Naive thymus-derived CD8-positive, alpha-beta T cell (primary cell): ENCODE measurements at regions not wholly inside any gene's neighbourhood (a gene's known extent, or its start where the extent isn't known, plus 50 kb on each side); places are given as distances from the start of the nearest gene placed in this dataset.

Experiments used
- ATAC-seq, 2 donors: fragments of 150-1000 bp; cut with Tn5 transposase in 1 of 2; sonication (Bioruptor Pico), chemical (Tn5 transposase) in 1 of 2; 1 replicate in 1 of 2; 2 replicates in 1 of 2; pipeline ENCODE4 v1.10.0; 2021; ENCODE audit warnings: mild to moderate bottlenecking in 2 of 2, moderate library complexity in 2 of 2
- POLR2A ChIA-PET: fragments of 350-600 bp; sonication (Branson Sonifier 250); formaldehyde crosslinking; loops from one replicate; lab custom pipeline; 2021; ENCODE audit warnings: antibody characterized with exemption; lab: Charles Lee
- DNase-seq, 10 donors: peaks; one replicate each; pipeline versions ENCODE4 v3.0.0 to v3.0.0-alpha.2; 2020 to 2022
- H3K27ac Mint-ChIP-seq, 10 donors: one replicate each; pipeline ENCODE4 v1.8.0; 2020 to 2022; ENCODE audit warnings: mild to moderate bottlenecking in 10 of 10, mixed read lengths in 10 of 10, moderate library complexity in 4 of 10, inconsistent platforms in 1 of 10
- H3K27me3 Mint-ChIP-seq, 5 donors: one replicate each; pipeline ENCODE4 v1.8.0; 2021 to 2022; ENCODE audit warnings: mixed read lengths in 5 of 5
- H3K36me3 Mint-ChIP-seq, 3 donors: one replicate each; pipeline ENCODE4 v1.8.0; 2020 to 2022; ENCODE audit warnings: mixed read lengths in 3 of 3, mild to moderate bottlenecking in 2 of 3, inconsistent platforms in 1 of 3
- H3K4me1 Mint-ChIP-seq, 4 donors: one replicate each; pipeline ENCODE4 v1.8.0; 2021 to 2022; ENCODE audit warnings: mixed read lengths in 4 of 4
- H3K4me3 Mint-ChIP-seq, 10 donors: one replicate each; pipeline ENCODE4 v1.8.0; 2020 to 2022; ENCODE audit warnings: mild to moderate bottlenecking in 10 of 10, mixed read lengths in 10 of 10, moderate library complexity in 6 of 10, inconsistent platforms in 1 of 10
- H3K9me3 Mint-ChIP-seq, 9 donors: one replicate each; pipeline ENCODE4 v1.8.0; 2020 to 2022; ENCODE audit warnings: mixed read lengths in 9 of 9, mild to moderate bottlenecking in 3 of 9, inconsistent platforms in 1 of 9, moderate library complexity in 1 of 9

DNA sequence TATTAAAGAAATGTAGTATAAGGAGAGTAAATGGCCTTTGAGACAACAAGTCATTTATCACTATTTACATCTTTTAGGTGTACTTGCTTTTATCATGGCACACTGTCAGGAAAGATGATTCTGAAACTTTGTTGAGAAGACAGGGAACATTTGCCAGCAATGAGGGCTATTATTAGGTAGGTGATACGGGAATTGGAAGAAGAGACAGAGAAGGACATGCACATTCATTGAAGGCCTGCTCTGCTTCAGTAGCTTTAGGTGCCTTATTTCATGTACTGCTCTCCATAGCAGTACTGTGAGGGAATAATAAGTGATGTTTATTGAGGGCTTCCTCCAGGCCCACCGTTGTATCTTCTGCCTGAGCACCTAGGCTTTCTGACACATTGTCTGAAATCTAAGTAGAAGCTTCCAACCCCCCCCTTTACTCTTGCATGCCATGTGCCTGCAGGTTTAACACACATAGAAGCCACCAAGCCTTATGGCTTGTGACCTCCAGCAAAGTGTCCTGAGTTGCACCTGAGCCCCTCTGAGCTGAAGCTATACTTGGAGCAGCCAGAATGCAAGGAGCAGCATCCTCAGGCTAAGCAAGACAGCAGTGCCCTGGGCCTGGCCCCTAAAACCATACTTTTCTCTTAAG, 275.2 kb upstream of the VLDLR start:
- DNase-seq (no peak), ATAC-seq (no peak)
- Mint-ChIP-seq H3K4me1 (no peaks in the 10 kb centered on the region), H3K27ac (no peak overlapping the region), H3K9me3 (peaks cover 0 to 35% (median 11%) of the 10 kb centered on the region in 9 donors), H3K27me3 (peaks cover 0 to 4% (median 1%) of the 10 kb centered on the region in 5 donors), H3K4me3 (no peak overlapping the region), H3K36me3 (peaks cover 0 to 7% (median 0%) of the 10 kb centered on the region in 3 donors)
- POLR2A ChIA-PET: no interaction called here

DNA sequence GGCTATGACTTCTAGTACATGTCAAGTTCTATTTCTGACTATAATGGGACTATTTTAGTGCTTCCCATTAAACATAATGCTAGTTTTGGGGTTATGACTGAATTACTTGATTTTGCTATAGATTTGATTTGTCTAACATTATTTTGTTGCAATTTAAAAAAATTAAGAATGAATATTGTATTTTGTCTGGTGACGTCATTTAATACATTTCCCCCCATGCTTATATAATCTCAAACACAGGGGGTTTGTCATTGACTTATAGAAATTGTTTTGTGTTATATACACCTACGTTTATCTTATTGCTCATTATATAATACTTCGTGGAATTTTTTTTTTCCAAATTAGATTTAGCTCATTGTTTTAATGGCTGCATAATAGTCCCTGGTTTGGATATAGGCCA, 270.3 kb upstream of the VLDLR start:
- H3K4me3 Mint-ChIP-seq: no peak overlapping the region
- peaks cover 0 to 35% (median 11%) of the 10 kb centered on the region in 9 donors for H3K9me3 Mint-ChIP-seq
- ATAC-seq: no peak
- H3K27me3 Mint-ChIP-seq: peaks cover 0 to 32% (median 7%) of the 10 kb centered on the region in 5 donors
- no peaks in the 10 kb centered on the region for H3K4me1 Mint-ChIP-seq
- peaks cover 0 to 7% (median 0%) of the 10 kb centered on the region in 3 donors for H3K36me3 Mint-ChIP-seq
- no peak overlapping the region for H3K27ac Mint-ChIP-seq
- POLR2A ChIA-PET: no interaction called here
- no peak for DNase-seq

GRCh38 chr9:2354216-2354615, 267.4 kb upstream of the VLDLR start:
- no peaks in the 10 kb centered on the region for H3K4me1 Mint-ChIP-seq
- peaks cover 0 to 33% (median 10%) of the 10 kb centered on the region in 5 donors for H3K27me3 Mint-ChIP-seq
- POLR2A ChIA-PET: interaction anchor here (0.6 kb wide), 1 partner anchor 24 kb away, joined by 6 read pairs; no protein-coding TSS in a partner anchor
- peaks cover 0 to 12% (median 0%) of the 10 kb centered on the region in 9 donors for H3K9me3 Mint-ChIP-seq
- no peak overlapping the region for H3K27ac Mint-ChIP-seq
- no peak overlapping the region for H3K4me3 Mint-ChIP-seq
- no peak for DNase-seq
- ATAC-seq: no peak
- no peaks in the 10 kb centered on the region for H3K36me3 Mint-ChIP-seq

DNA sequence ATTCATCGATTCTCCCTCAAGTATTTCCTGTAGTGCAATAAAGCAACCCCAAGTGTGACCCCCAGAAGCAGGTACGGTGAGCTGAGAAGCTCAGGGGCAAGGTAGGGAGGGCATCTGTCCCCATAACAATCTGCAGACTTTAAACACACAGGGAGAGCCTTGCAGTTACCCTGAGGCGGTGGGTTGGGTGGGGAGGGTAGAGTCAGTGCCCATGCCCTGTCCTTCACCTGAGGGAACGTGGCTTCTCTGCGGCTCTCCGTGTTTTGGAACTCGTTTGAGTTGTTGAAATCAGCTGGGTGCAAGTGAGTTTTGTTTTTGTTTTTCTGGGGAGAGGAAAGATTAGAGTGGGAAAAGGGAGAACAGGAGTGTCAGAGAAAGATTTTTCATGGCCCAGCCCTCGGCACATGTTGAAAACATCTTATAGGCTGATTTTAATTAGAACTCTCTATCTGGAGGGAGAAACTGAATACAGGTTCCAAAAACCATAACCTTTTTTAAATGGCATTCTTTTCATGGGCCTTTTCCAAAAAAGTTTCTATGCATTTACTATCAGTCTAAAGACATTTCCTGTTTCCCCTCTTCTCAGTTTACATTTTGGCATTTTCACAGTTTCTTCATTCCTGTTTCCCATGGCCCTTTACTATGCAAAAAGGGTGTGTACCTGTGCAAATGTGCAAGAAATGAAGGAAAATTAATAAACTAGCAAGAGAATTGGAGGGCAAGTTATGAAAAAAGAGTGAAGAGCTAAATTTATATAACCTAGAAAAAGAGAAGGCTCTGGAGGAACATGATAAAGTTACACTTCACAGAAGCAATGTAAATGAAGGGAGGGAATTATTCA, 266.5 kb upstream of the VLDLR start:
- no peak for DNase-seq
- POLR2A ChIA-PET: interaction anchor here (0.6 kb wide), 1 partner anchor 23 kb away, joined by 6 read pairs; no protein-coding TSS in a partner anchor

GRCh38 chr9:2355697-2355983, 265.9 kb upstream of the VLDLR start:
- no peak for ATAC-seq
- H3K4me1 Mint-ChIP-seq: no peaks in the 10 kb centered on the region

More for the DNA sequence above, 266.5 kb upstream of the VLDLR start:
- Mint-ChIP-seq H3K27ac (no peak overlapping the region), H3K4me3 (no peak overlapping the region), H3K27me3 (peaks cover 0 to 33% (median 11%) of the 10 kb centered on the region in 5 donors), H3K36me3 (no peaks in the 10 kb centered on the region), H3K4me1 (no peaks in the 10 kb centered on the region), H3K9me3 (peaks cover 0 to 4% (median 0%) of the 10 kb centered on the region in 9 donors)
- ATAC-seq: no peak

DNA sequence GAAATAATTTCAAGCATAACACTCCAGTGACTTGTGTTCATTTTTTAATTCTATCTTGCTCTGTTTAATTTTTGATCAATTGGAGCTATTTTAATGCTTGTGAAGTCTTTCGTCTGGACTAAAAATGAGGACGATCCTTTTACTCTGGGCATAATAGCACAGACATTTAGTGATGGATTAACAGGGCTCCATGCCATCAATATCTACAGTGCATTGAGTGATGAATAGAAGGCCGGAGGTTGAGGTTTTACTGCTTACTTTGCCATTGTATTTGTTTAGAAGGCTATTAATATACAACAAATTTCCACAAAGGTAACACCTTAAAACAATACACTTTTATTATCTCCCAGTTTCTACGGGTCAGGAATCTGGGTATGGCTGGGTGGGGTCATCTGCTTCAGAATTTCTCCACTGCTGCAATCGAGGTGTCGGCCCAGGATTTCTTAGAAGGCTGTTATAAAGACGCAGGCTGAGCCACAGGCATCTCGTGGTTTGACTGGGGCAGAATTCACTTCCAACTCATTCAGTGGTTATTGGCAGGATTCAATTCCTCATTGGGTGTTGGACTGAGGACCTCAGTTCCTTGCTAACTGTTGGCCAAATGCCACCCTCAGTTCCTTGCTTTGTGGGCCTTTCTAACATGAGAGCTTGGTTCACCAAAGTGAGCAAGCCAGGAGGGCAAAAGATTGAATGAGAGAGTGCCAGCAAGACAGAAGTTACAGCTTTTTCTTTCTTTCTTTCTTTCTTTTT, 265.4 kb upstream of the VLDLR start:
- DNase-seq (no peak), ATAC-seq (no peak)
- H3K36me3 Mint-ChIP-seq: no peaks in the 10 kb centered on the region
- POLR2A ChIA-PET: no interaction called here
- H3K4me1 Mint-ChIP-seq: no peaks in the 10 kb centered on the region
- H3K4me3 Mint-ChIP-seq: no peak overlapping the region
- H3K27me3 Mint-ChIP-seq: peaks cover 0 to 33% (median 13%) of the 10 kb centered on the region in 5 donors
- no peak overlapping the region for H3K27ac Mint-ChIP-seq
- no peaks in the 10 kb centered on the region for H3K9me3 Mint-ChIP-seq

More at GRCh38 chr9:2355697-2355983, 265.9 kb upstream of the VLDLR start:
- DNase-seq: no peak
- H3K27me3 Mint-ChIP-seq: peaks cover 0 to 33% (median 13%) of the 10 kb centered on the region in 5 donors
- H3K9me3 Mint-ChIP-seq: no peaks in the 10 kb centered on the region
- H3K4me3 Mint-ChIP-seq: no peak overlapping the region
- H3K36me3 Mint-ChIP-seq: no peaks in the 10 kb centered on the region
- POLR2A ChIA-PET: no interaction called here
- no peak overlapping the region for H3K27ac Mint-ChIP-seq

- Mint-ChIP-seq H3K4me3 (no peak overlapping the region), H3K27ac (no peak overlapping the region), H3K9me3 (no peaks in the 10 kb centered on the region), H3K36me3 (no peaks in the 10 kb centered on the region), H3K27me3 (peaks cover 6 to 26% (median 15%) of the 10 kb centered on the region in 5 donors), H3K4me1 (no peaks in the 10 kb centered on the region)
- ATAC-seq (no peak), DNase-seq (no peak)
- POLR2A ChIA-PET: no interaction called here
Measured at GRCh38 chr9:2359891-2360471, 261.6 kb upstream of the VLDLR start.

- no peak for ATAC-seq
- Mint-ChIP-seq H3K27ac (no peak overlapping the region), H3K27me3 (peaks cover 6 to 22% (median 15%) of the 10 kb centered on the region in 5 donors), H3K4me1 (no peaks in the 10 kb centered on the region), H3K4me3 (no peak overlapping the region), H3K36me3 (no peaks in the 10 kb centered on the region), H3K9me3 (no peaks in the 10 kb centered on the region)
- POLR2A ChIA-PET: no interaction called here
- no peak for DNase-seq
Measured at GRCh38 chr9:2362150-2362549, 259.4 kb upstream of the VLDLR start.

DNA sequence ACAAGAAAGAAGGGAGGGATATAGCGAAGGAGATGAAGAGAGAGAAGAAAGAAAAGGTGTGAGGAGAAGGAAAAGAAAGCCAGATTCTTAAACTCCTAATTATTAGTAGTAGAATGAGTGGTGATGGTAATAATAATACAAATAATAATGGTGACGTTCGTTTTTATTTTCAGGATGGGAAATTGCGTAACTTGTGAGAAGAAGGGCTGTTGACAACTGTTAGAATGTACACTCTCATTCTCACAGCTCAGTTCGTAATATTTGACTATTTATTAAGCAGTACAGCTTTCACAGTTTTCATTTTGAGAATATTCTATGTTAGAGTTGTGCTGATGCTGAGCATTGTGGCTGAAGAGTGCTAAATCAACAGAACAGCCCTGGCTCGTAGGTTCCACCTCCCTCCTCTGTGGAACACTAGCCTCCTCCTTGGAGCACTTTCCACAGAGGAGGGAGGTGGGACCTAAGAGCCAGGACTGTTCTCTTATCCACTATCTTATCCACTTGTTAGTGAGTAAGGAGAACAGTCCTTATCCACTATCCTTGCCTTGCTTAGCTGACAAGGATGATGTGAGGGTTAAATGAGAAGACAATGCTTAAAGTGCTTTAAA, 258.3 kb upstream of the VLDLR start:
- no peaks in the 10 kb centered on the region for H3K36me3 Mint-ChIP-seq
- POLR2A ChIA-PET: no interaction called here
- no peak overlapping the region for H3K27ac Mint-ChIP-seq
- no peaks in the 10 kb centered on the region for H3K4me1 Mint-ChIP-seq
- no peaks in the 10 kb centered on the region for H3K9me3 Mint-ChIP-seq
- no peak for DNase-seq
- peaks cover 5 to 24% (median 12%) of the 10 kb centered on the region in 5 donors for H3K27me3 Mint-ChIP-seq
- no peak overlapping the region for H3K4me3 Mint-ChIP-seq
- no peak for ATAC-seq

- Mint-ChIP-seq H3K4me1 (no peaks in the 10 kb centered on the region), H3K27me3 (peaks cover 7 to 24% (median 15%) of the 10 kb centered on the region in 5 donors), H3K36me3 (no peaks in the 10 kb centered on the region), H3K4me3 (no peak overlapping the region), H3K27ac (no peak overlapping the region), H3K9me3 (peaks cover 0 to 4% (median 0%) of the 10 kb centered on the region in 9 donors)
- no peak for ATAC-seq
- DNase-seq: no peak
- POLR2A ChIA-PET: no interaction called here
Measured at GRCh38 chr9:2363781-2364180, 257.8 kb upstream of the VLDLR start.

- Mint-ChIP-seq H3K9me3 (peaks cover 0 to 10% (median 4%) of the 10 kb centered on the region in 9 donors), H3K4me1 (no peaks in the 10 kb centered on the region), H3K4me3 (no peak overlapping the region), H3K27me3 (peaks cover 3 to 32% (median 8%) of the 10 kb centered on the region in 5 donors), H3K36me3 (no peaks in the 10 kb centered on the region), H3K27ac (no peak overlapping the region)
- POLR2A ChIA-PET: no interaction called here
- ATAC-seq: no peak
- no peak for DNase-seq
Measured at GRCh38 chr9:2367970-2368369, 253.6 kb upstream of the VLDLR start.

GRCh38 chr9:2373648-2374047, 247.9 kb upstream of the VLDLR start:
- DNase-seq (no peak), ATAC-seq (no peak)
- peaks cover 2 to 28% (median 16%) of the 10 kb centered on the region in 9 donors for H3K9me3 Mint-ChIP-seq
- no peaks in the 10 kb centered on the region for H3K36me3 Mint-ChIP-seq
- H3K27ac Mint-ChIP-seq: no peak overlapping the region
- H3K4me1 Mint-ChIP-seq: no peaks in the 10 kb centered on the region
- H3K27me3 Mint-ChIP-seq: peaks cover under 1 to 15% (median 3%) of the 10 kb centered on the region in 5 donors
- POLR2A ChIA-PET: no interaction called here
- H3K4me3 Mint-ChIP-seq: no peak overlapping the region
